Uterus (tissue), 3 donors: ENCODE measurements at regions not wholly inside any gene's neighbourhood (a gene's known extent, or its start where the extent isn't known, plus 50 kb on each side); places are given as distances from the start of the nearest gene placed in this dataset.

ENCODE experiments used
- DNase-seq, 2 donors: peaks; one replicate each; pipeline ENCODE4 v3.0.0-alpha.2; 2019 to 2020
- H3K27ac ChIP-seq, 2 donors: fragments of 200-600 bp; sonication (generic); 1 replicate in 1 of 2; 2 replicates in 1 of 2; pipeline ENCODE4 v1.5.1; 2016 to 2018
- H3K27me3 ChIP-seq, 2 donors: fragments of 200-600 bp; sonication (generic); one replicate each; pipeline ENCODE4 v1.5.1; 2018 to 2019; ENCODE audit warnings: control low read depth in 1 of 2
- H3K36me3 ChIP-seq, 2 donors: fragments of 200-600 bp; sonication (generic); one replicate each; pipeline ENCODE4 v1.5.1; 2019; ENCODE audit warnings: control low read depth in 1 of 2
- H3K4me1 ChIP-seq, 2 donors: fragments of 200-600 bp; sonication (generic); one replicate each; pipeline ENCODE4 v1.5.1; 2018 to 2019; ENCODE audit warnings: control low read depth in 1 of 2
- H3K4me3 ChIP-seq, 2 donors: fragments of 200-600 bp; sonication (generic); 1 replicate in 1 of 2; 2 replicates in 1 of 2; pipeline ENCODE4 v1.5.1; 2018 to 2019; ENCODE audit warnings: mild to moderate bottlenecking in 1 of 2
- H3K9me3 ChIP-seq, 2 donors: fragments of 200-600 bp; sonication (generic); one replicate each; pipeline ENCODE4 v1.5.1; 2019; ENCODE audit warnings: control low read depth in 1 of 2
- CTCF ChIP-seq, 4 experiments: fragments of 200-600 bp in 2 of 4; fragments of 450-650 bp in 2 of 4; sonication (generic) in 2 of 4; IDR thresholded peaks; one replicate each; pipeline ENCODE4 v1.5.1; 2016 to 2019; ENCODE audit warnings: antibody characterized with exemption in 4 of 4, mild to moderate bottlenecking in 2 of 4, moderate library complexity in 1 of 4
- POLR2A ChIP-seq, 2 donors: fragments of 450-650 bp; IDR thresholded peaks; one replicate each; pipeline ENCODE4 v1.6.1; 2016; ENCODE audit warnings: antibody characterized with exemption in 2 of 2, mild to moderate bottlenecking in 1 of 2, moderate library complexity in 1 of 2
- intact Hi-C: fragments of 100-400 bp; cut with DNase I; formaldehyde crosslinking; loops from one replicate; pipeline ENCODE4 v1.15.1; 2023; ENCODE audit warnings: low total_unique reads
- donor health status: DM: yes; HTN: yes; CAD: no.

- H3K4me3 ChIP-seq = no peak overlapping the region
- H3K4me1 ChIP-seq = no peaks in the 10 kb centered on the region
- H3K27me3 ChIP-seq = no peaks in the 10 kb centered on the region
- TF ChIP-seq CTCF (IDR thresholded peaks at IDR 0.05) = no peak
- no peak for TF ChIP-seq POLR2A (IDR thresholded peaks at IDR 0.05)
- no peaks in the 10 kb centered on the region for H3K9me3 ChIP-seq
- intact Hi-C loops = no loop called here
- H3K36me3 ChIP-seq = no peaks in the 10 kb centered on the region
- H3K27ac ChIP-seq = no peak overlapping the region
- no peak for DNase-seq
These were observed 432.6 kb downstream of the MMUT start for GRCh38 chr6:49030251-49031020.

- no peaks in the 10 kb centered on the region for H3K4me1 ChIP-seq
- TF ChIP-seq CTCF (IDR thresholded peaks at IDR 0.05) = no peak
- TF ChIP-seq POLR2A (IDR thresholded peaks at IDR 0.05) = no peak
- intact Hi-C loops = no loop called here
- H3K36me3 ChIP-seq = no peaks in the 10 kb centered on the region
- H3K27ac ChIP-seq = no peak overlapping the region
- no peaks in the 10 kb centered on the region for H3K9me3 ChIP-seq
- H3K27me3 ChIP-seq = no peaks in the 10 kb centered on the region
- no peak overlapping the region for H3K4me3 ChIP-seq
- no peak for DNase-seq
These were observed 435.4 kb downstream of the MMUT start for GRCh38 chr6:49027644-49028043.

GRCh38 chr6:49025273-49026240 is 437.5 kb downstream of the MMUT start:
- Histone ChIP-seq H3K4me3 (no peak overlapping the region), H3K36me3 (no peaks in the 10 kb centered on the region), H3K27ac (no peak overlapping the region), H3K9me3 (no peaks in the 10 kb centered on the region), H3K27me3 (no peaks in the 10 kb centered on the region), H3K4me1 (no peaks in the 10 kb centered on the region)
- intact Hi-C loops = no loop called here
- DNase-seq = no peak
- no peak for TF ChIP-seq POLR2A (IDR thresholded peaks at IDR 0.05)

- Histone ChIP-seq H3K27ac (no peak overlapping the region), H3K4me1 (no peaks in the 10 kb centered on the region), H3K9me3 (no peaks in the 10 kb centered on the region), H3K36me3 (no peaks in the 10 kb centered on the region), H3K27me3 (no peaks in the 10 kb centered on the region), H3K4me3 (no peak overlapping the region)
- no peak for DNase-seq
- intact Hi-C loops = no loop called here
- TF ChIP-seq CTCF (IDR thresholded peaks at IDR 0.05) = no peak
- no peak for TF ChIP-seq POLR2A (IDR thresholded peaks at IDR 0.05)
These were observed 458.3 kb downstream of the MMUT start for GRCh38 chr6:49004801-49005200.

GRCh38 chr6:49003348-49003747 is 459.7 kb downstream of the MMUT start:
- TF ChIP-seq CTCF (IDR thresholded peaks at IDR 0.05) (no peak), POLR2A (IDR thresholded peaks at IDR 0.05) (no peak)
- Histone ChIP-seq H3K9me3 (no peaks in the 10 kb centered on the region), H3K36me3 (no peaks in the 10 kb centered on the region), H3K4me3 (no peak overlapping the region), H3K4me1 (no peaks in the 10 kb centered on the region), H3K27me3 (no peaks in the 10 kb centered on the region), H3K27ac (no peak overlapping the region)
- intact Hi-C loops = no loop called here
- DNase-seq = no peak
